ENCODE measurements at regions not wholly inside any gene's neighbourhood (a gene's known extent, or its start where the extent isn't known, plus 50 kb on each side); places are given as distances from the start of the nearest gene placed in this dataset.

GRCh38 chr5:116645627-116646026 lies 71.0 kb upstream of the SEMA6A start:
- no peaks in the 10 kb centered on the region for H3K9me3 ChIP-seq
- no peaks in the 10 kb centered on the region for H3K27me3 ChIP-seq
- no peak overlapping the region for H3K4me3 ChIP-seq
- 64 to 67% methylated on average over 1 of the region's 1 CpG for WGBS, 2 donors
- intact Hi-C loops (cut with DNase I), result no loop called here
- H3K27ac ChIP-seq, result peak overlapping the region in 1 of 4 donors; percentile 58
- TF ChIP-seq CTCF (IDR thresholded peaks at IDR 0.05), result no peak
- TF ChIP-seq POLR2A (IDR thresholded peaks at IDR 0.05), result no peak
- DNase-seq, result no peak
- H3K4me1 ChIP-seq, result peaks cover 0 to 15% (median 0%) of the 10 kb centered on the region in 3 donors
- no peaks in the 10 kb centered on the region for H3K36me3 ChIP-seq

GRCh38 chr5:116640236-116640635 lies 65.6 kb upstream of the SEMA6A start:
- intact Hi-C loops (cut with DNase I), result no loop called here
- TF ChIP-seq CTCF (IDR thresholded peaks at IDR 0.05) (no peak), POLR2A (IDR thresholded peaks at IDR 0.05) (no peak)
- peaks cover 0 to under 1% (median 0%) of the 10 kb centered on the region in 3 donors for H3K4me1 ChIP-seq
- DNase-seq, result no peak
- no peaks in the 10 kb centered on the region for H3K27me3 ChIP-seq
- H3K36me3 ChIP-seq, result no peaks in the 10 kb centered on the region
- H3K4me3 ChIP-seq, result no peak overlapping the region
- no peak overlapping the region for H3K27ac ChIP-seq
- no peaks in the 10 kb centered on the region for H3K9me3 ChIP-seq

- Histone ChIP-seq H3K36me3 (no peaks in the 10 kb centered on the region), H3K27me3 (no peaks in the 10 kb centered on the region), H3K27ac (no peak overlapping the region), H3K4me1 (no peaks in the 10 kb centered on the region), H3K4me3 (no peak overlapping the region), H3K9me3 (no peaks in the 10 kb centered on the region)
- DNase-seq, result no peak
- intact Hi-C loops (cut with DNase I), result no loop called here
- WGBS, 2 donors, result 60 to 71% methylated on average over 4 of the region's 4 CpGs
- TF ChIP-seq POLR2A (IDR thresholded peaks at IDR 0.05) (no peak), CTCF (IDR thresholded peaks at IDR 0.05) (no peak)
Observed at GRCh38 chr5:116637149-116637740, 62.6 kb upstream of the SEMA6A start.

GRCh38 chr5:116632890-116633289 lies 58.3 kb upstream of the SEMA6A start:
- TF ChIP-seq POLR2A (IDR thresholded peaks at IDR 0.05) (no peak), CTCF (IDR thresholded peaks at IDR 0.05) (no peak)
- WGBS, 2 donors, result 75 to 84% methylated on average over 4 of the region's 4 CpGs
- no peak overlapping the region for H3K27ac ChIP-seq
- no peaks in the 10 kb centered on the region for H3K27me3 ChIP-seq
- H3K36me3 ChIP-seq, result no peaks in the 10 kb centered on the region
- H3K4me1 ChIP-seq, result no peaks in the 10 kb centered on the region
- H3K9me3 ChIP-seq, result no peaks in the 10 kb centered on the region
- intact Hi-C loops (cut with DNase I), result no loop called here
- DNase-seq, result no peak
- H3K4me3 ChIP-seq, result no peak overlapping the region

GRCh38 chr5:116631147-116631546 lies 56.5 kb upstream of the SEMA6A start:
- Histone ChIP-seq H3K4me3 (no peak overlapping the region), H3K36me3 (no peaks in the 10 kb centered on the region), H3K27ac (no peak overlapping the region), H3K27me3 (no peaks in the 10 kb centered on the region), H3K4me1 (peaks cover 0 to 12% (median 1%) of the 10 kb centered on the region in 3 donors), H3K9me3 (no peaks in the 10 kb centered on the region)
- no peak for DNase-seq
- TF ChIP-seq CTCF (IDR thresholded peaks at IDR 0.05), result no peak
- intact Hi-C loops (cut with DNase I), result no loop called here
- WGBS, 2 donors, result 76 to 83% methylated on average over 1 of the region's 1 CpG
